ENCODE measurements at regions not wholly inside any gene's neighbourhood (a gene's known extent, or its start where the extent isn't known, plus 50 kb on each side); places are given as distances from the start of the nearest gene placed in this dataset.
"Not testable (repeated sequence)": the region's sequence is repeated elsewhere in the genome, so short reads cannot be mapped to it uniquely, and the experiment has no call there.

DNA sequence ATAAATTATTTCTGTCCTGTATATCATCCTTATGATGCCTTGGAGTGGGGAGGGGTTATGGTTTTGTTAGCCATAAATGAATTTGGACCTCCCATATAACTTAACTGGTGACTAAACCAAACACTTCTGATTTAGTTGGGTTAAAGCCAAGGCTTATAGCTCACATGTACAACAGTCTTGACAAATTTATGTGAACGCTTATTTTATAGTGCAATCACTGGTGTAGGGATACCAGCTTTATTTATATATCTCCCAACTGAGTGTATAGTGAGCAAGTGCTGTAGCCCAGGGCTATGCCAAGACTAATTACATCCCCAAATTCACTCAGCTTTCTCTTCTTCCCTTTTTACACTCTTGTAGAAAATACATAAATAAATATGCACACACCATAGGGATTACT is 956.2 kb downstream of the SORCS3 start:
- Histone ChIP-seq H2AFZ (ENCODE audit: low read length, unreplicated experiment) (no peak overlapping the region), H3K4me1 (ENCODE audit: control insufficient read depth, insufficient read depth, low read length, unreplicated experiment) (no peaks in the 10 kb centered on the region), H3K27me3 (ENCODE audit: insufficient read depth, low read length) (no peaks in the 10 kb centered on the region), H3K36me3 (ENCODE audit: insufficient read depth, low read length) (no peaks in the 10 kb centered on the region), H3K79me2 (ENCODE audit: control insufficient read depth, insufficient read depth, low read length, unreplicated experiment) (no peaks in the 10 kb centered on the region), H3K27ac (ENCODE audit: low read depth, low read length) (no peak overlapping the region), H3K4me3 (ENCODE audit: low read depth, low read length) (no peak overlapping the region)

DNA sequence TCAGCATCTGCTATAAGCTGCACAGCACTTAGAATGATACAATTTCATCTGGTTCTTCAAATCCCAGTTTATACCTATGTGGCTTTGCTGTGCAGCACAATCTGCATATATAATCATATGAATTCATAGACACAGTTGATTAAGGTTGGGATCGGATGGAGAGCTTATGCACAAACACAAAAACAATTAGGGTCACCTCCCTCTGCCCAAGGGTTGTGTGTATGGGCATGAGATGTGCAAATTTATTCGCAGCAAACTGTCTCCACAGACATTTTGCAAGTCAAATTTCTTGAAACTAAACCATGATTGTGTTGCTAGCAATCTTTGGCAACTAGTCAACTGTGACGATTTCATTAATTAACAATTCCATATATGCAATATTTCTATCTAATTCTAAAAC is 955.7 kb downstream of the SORCS3 start:
- no peak overlapping the region for H2AFZ ChIP-seq (ENCODE audit: low read length, unreplicated experiment)
- no peak overlapping the region for H3K27ac ChIP-seq (ENCODE audit: low read depth, low read length)
- H3K79me2 ChIP-seq (ENCODE audit: control insufficient read depth, insufficient read depth, low read length, unreplicated experiment) = no peaks in the 10 kb centered on the region
- no peak overlapping the region for H3K4me3 ChIP-seq (ENCODE audit: low read depth, low read length)
- no peaks in the 10 kb centered on the region for H3K27me3 ChIP-seq (ENCODE audit: insufficient read depth, low read length)
- no peaks in the 10 kb centered on the region for H3K36me3 ChIP-seq (ENCODE audit: insufficient read depth, low read length)
- H3K4me1 ChIP-seq (ENCODE audit: control insufficient read depth, insufficient read depth, low read length, unreplicated experiment) = no peaks in the 10 kb centered on the region

DNA sequence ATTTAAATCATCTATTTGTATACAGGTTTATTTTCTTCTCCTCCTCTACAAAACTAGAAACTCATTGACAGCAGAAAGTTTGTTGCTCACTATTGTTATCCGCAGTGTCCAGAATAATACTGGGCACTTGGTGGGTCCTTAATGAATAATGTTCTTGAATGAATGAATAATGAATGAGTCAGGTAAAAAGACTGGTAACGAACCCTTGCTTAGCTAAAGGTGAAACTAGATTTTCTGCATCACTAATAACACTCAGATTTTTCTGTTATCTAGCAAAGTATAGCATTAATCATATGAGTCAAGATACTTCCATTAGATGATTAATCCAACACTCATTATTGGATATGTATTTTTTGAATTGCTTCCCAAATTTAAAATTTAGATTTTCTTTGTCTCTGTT is 953.2 kb downstream of the SORCS3 start:
- Histone ChIP-seq H3K27ac (ENCODE audit: low read depth, low read length) (no peak overlapping the region), H3K4me3 (ENCODE audit: low read depth, low read length) (no peak overlapping the region)

DNA sequence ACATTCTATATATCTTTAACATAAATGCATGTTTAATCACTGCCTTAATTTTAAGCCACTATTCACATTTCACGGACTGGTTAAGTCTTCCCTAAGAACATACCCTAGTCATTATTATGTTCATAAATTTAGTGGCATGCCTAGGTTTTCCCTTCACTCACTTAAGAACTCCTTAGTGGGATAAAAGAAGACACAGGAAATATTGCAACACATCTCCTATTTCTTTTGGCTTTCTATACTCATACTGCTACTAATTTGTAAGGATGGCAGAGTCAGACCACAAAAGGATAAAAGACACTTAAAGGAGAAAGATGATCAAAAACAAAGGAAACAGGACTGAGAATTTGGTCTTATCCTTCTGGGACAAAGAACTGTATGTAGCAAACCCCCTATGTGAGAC is 951.4 kb downstream of the SORCS3 start:
- H3K27ac ChIP-seq (ENCODE audit: low read depth, low read length) = no peak overlapping the region
- H3K79me2 ChIP-seq (ENCODE audit: control insufficient read depth, insufficient read depth, low read length, unreplicated experiment) = no peaks in the 10 kb centered on the region
- no peak overlapping the region for H2AFZ ChIP-seq (ENCODE audit: low read length, unreplicated experiment)
- no peaks in the 10 kb centered on the region for H3K36me3 ChIP-seq (ENCODE audit: insufficient read depth, low read length)
- no peaks in the 10 kb centered on the region for H3K4me1 ChIP-seq (ENCODE audit: control insufficient read depth, insufficient read depth, low read length, unreplicated experiment)
- H3K27me3 ChIP-seq (ENCODE audit: insufficient read depth, low read length) = no peaks in the 10 kb centered on the region
- no peak overlapping the region for H3K4me3 ChIP-seq (ENCODE audit: low read depth, low read length)

More for the DNA sequence above, 953.2 kb downstream of the SORCS3 start:
- Histone ChIP-seq H2AFZ (ENCODE audit: low read length, unreplicated experiment) (no peak overlapping the region), H3K79me2 (ENCODE audit: control insufficient read depth, insufficient read depth, low read length, unreplicated experiment) (no peaks in the 10 kb centered on the region), H3K4me1 (ENCODE audit: control insufficient read depth, insufficient read depth, low read length, unreplicated experiment) (no peaks in the 10 kb centered on the region), H3K27me3 (ENCODE audit: insufficient read depth, low read length) (no peaks in the 10 kb centered on the region), H3K36me3 (ENCODE audit: insufficient read depth, low read length) (no peaks in the 10 kb centered on the region)

DNA sequence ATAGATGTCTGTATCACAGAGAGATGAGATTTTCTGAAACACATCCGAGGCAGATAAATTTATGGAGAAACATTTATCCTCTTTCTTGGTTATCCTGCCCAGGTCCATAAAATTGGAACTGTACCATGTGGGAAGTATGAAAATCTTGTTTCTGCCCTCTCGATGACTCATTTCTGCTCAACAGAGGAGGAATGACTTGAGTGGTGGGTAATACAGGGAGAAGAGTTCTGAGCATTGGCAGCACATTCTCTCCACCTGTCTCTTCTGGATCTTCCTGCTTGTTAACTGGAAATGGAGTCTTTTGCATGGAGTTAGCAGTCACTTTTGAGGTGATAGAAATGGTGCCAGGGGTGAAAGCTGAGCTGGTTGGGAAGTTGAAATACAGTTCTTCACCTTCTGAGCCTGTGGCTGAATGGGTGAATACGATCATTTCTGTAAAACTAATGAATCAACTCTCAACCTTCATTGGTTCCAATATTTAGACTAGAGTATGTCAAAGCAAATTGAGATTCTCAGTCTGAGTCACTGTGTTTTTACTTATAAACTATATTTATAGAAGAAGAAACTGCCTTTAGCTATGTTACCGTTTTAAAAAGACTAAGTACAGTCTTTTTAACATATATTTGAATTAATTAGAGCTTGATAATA is 945.5 kb downstream of the SORCS3 start:
- no peaks in the 10 kb centered on the region for H3K36me3 ChIP-seq (ENCODE audit: insufficient read depth, low read length)
- no peak overlapping the region for H3K4me3 ChIP-seq (ENCODE audit: low read depth, low read length)
- H3K4me1 ChIP-seq (ENCODE audit: control insufficient read depth, insufficient read depth, low read length, unreplicated experiment) = no peaks in the 10 kb centered on the region
- no peaks in the 10 kb centered on the region for H3K27me3 ChIP-seq (ENCODE audit: insufficient read depth, low read length)
- no peaks in the 10 kb centered on the region for H3K79me2 ChIP-seq (ENCODE audit: control insufficient read depth, insufficient read depth, low read length, unreplicated experiment)
- H2AFZ ChIP-seq (ENCODE audit: low read length, unreplicated experiment) = no peak overlapping the region
- no peak overlapping the region for H3K27ac ChIP-seq (ENCODE audit: low read depth, low read length)

DNA sequence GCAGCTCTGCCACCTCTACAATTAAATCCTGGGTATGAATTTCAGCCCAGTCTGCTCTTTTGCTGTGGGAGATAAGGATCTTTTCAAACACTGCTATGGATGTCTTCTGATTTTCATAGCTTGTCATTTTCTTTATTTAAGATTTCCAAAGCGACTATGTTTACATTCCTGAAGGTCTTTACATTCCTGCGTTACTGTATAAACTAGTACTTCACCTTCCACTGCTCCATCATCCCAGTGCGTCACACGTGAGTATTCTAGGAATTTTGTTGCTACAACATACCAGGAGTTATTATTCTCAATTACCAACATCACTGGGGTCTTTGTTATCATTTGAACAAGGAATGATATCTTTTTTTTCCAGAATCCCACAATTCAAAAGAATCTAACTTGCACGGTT is 944.7 kb downstream of the SORCS3 start:
- H3K36me3 ChIP-seq (ENCODE audit: insufficient read depth, low read length) = no peaks in the 10 kb centered on the region
- H3K27ac ChIP-seq (ENCODE audit: low read depth, low read length) = no peak overlapping the region
- no peak overlapping the region for H3K4me3 ChIP-seq (ENCODE audit: low read depth, low read length)
- H3K27me3 ChIP-seq (ENCODE audit: insufficient read depth, low read length) = no peaks in the 10 kb centered on the region
- no peaks in the 10 kb centered on the region for H3K79me2 ChIP-seq (ENCODE audit: control insufficient read depth, insufficient read depth, low read length, unreplicated experiment)
- H3K4me1 ChIP-seq (ENCODE audit: control insufficient read depth, insufficient read depth, low read length, unreplicated experiment) = no peaks in the 10 kb centered on the region
- no peak overlapping the region for H2AFZ ChIP-seq (ENCODE audit: low read length, unreplicated experiment)

DNA sequence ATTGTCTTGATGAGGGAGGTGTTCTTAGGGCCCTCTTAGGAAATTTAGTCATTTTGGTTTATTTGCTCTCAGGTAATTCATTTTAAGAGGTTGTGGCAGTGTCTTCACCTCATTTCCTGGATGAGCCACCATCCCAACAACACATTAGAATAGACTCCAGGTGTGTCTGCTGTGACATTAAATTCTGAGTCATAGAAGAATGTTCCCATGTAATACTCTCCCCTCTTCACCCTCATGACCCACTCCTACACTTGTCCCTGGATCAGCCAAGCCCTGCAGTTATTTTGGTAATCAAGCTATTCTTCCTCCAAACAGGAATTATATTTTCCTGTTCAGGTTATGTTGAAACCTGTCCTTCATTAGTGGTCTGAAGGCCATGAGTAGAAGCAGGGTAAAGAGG is 944.1 kb downstream of the SORCS3 start:
- no peak overlapping the region for H2AFZ ChIP-seq (ENCODE audit: low read length, unreplicated experiment)
- H3K36me3 ChIP-seq (ENCODE audit: insufficient read depth, low read length) = no peaks in the 10 kb centered on the region
- no peak overlapping the region for H3K27ac ChIP-seq (ENCODE audit: low read depth, low read length)
- no peaks in the 10 kb centered on the region for H3K27me3 ChIP-seq (ENCODE audit: insufficient read depth, low read length)
- H3K4me3 ChIP-seq (ENCODE audit: low read depth, low read length) = no peak overlapping the region
- no peaks in the 10 kb centered on the region for H3K4me1 ChIP-seq (ENCODE audit: control insufficient read depth, insufficient read depth, low read length, unreplicated experiment)
- no peaks in the 10 kb centered on the region for H3K79me2 ChIP-seq (ENCODE audit: control insufficient read depth, insufficient read depth, low read length, unreplicated experiment)

DNA sequence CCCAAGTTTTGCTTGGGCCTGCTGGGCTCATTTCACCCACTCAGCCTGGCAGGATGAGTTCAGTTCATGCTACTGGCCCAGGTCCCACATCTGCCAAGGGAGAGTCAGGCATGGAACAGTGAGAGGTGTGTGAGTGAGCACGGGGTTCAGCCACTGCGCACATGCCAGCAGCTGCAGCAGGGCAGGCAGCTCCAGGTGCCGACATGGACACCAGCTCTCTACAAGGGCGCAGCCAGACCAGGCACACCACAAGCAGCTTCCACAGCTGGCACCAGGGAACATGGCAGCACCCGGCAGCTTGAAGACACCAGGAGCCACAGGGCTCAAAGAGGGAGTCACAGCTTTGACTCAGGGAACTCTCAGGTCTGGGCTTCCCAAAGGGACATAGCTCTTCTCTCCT is 938.0 kb downstream of the SORCS3 start:
- Histone ChIP-seq H3K27ac (ENCODE audit: low read depth, low read length) (no peak overlapping the region), H3K4me3 (ENCODE audit: low read depth, low read length) (no peak overlapping the region), H3K27me3 (ENCODE audit: insufficient read depth, low read length) (no peaks in the 10 kb centered on the region), H2AFZ (ENCODE audit: low read length, unreplicated experiment) (no peak overlapping the region), H3K79me2 (ENCODE audit: control insufficient read depth, insufficient read depth, low read length, unreplicated experiment) (no peaks in the 10 kb centered on the region), H3K36me3 (ENCODE audit: insufficient read depth, low read length) (no peaks in the 10 kb centered on the region), H3K4me1 (ENCODE audit: control insufficient read depth, insufficient read depth, low read length, unreplicated experiment) (no peaks in the 10 kb centered on the region)

DNA sequence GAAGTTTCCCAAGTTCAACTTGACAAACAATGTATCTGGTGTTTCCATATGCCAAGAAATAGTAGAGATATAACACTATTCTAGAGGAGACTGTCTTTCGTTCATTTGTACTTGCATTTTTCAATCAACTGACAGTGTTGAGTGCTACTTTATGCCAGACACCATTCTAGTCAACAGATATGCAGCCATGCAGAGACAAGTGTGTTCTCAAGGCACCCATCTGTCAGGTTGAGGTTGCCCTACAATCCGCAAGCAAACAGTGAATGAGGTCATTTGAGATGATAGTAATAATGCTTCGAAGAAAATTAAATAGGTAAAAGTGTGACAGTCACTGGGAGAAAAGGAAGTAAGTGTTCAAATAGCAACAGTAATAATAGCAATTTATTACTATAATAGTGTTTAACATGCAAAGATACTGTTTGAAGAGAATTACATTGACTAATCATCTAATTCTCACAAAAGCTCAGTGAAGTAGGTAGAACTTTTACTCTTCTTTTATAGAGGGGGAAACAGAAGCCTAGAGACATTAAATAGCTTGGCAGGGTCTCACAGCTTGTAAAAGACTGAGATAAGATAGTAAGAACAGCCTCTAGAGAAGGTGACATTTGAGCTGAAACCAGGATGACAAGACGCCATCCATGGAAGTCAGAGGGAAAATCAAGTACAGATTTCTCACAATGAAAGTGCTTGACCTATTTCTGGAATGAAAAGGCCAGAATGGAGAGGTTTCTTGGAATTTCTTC is 936.9 kb downstream of the SORCS3 start:
- Histone ChIP-seq H3K79me2 (ENCODE audit: control insufficient read depth, insufficient read depth, low read length, unreplicated experiment) (no peaks in the 10 kb centered on the region), H3K27ac (ENCODE audit: low read depth, low read length) (no peak overlapping the region), H3K4me1 (ENCODE audit: control insufficient read depth, insufficient read depth, low read length, unreplicated experiment) (no peaks in the 10 kb centered on the region), H3K27me3 (ENCODE audit: insufficient read depth, low read length) (no peaks in the 10 kb centered on the region), H3K4me3 (ENCODE audit: low read depth, low read length) (no peak overlapping the region), H3K36me3 (ENCODE audit: insufficient read depth, low read length) (no peaks in the 10 kb centered on the region), H2AFZ (ENCODE audit: low read length, unreplicated experiment) (no peak overlapping the region)

DNA sequence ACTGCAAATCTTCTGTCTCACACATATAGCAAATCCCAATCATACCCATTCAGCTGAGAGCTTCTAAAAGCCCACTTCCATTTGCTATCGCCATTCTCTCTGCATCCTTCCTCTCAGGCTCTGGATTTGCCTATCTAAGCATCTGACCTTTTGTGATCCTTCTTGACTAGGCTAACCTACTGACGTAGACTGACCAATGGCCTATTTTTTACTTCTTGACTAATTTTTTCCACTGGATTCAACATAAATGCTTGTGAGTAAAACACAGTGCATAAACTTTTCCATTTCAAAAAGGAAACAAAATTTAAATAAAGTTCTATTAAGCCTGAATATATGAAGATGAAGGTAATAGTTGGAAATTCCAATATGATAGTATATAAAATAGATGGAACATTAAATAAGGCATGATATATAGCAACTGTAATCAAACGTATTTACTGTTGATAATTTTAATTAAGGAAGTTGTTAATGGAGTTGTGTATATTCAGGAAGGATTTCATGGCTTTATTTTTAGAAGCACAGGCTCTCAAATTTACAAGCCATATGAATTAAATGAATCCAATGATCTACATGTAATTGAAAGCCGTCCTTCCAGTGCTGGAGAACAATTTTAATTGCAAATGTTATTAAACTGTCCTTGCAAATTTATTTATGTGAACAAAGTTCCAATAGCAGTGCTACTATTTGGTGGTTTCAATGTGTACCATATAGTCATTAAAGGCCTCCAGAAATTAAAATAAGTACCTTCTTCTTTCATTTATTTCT is 918.4 kb downstream of the SORCS3 start:
- Histone ChIP-seq H3K79me2 (ENCODE audit: control insufficient read depth, insufficient read depth, low read length, unreplicated experiment) (no peaks in the 10 kb centered on the region), H3K27me3 (ENCODE audit: insufficient read depth, low read length) (no peaks in the 10 kb centered on the region), H2AFZ (ENCODE audit: low read length, unreplicated experiment) (no peak overlapping the region), H3K4me3 (ENCODE audit: low read depth, low read length) (no peak overlapping the region), H3K36me3 (ENCODE audit: insufficient read depth, low read length) (no peaks in the 10 kb centered on the region), H3K4me1 (ENCODE audit: control insufficient read depth, insufficient read depth, low read length, unreplicated experiment) (no peaks in the 10 kb centered on the region), H3K27ac (ENCODE audit: low read depth, low read length) (no peak overlapping the region)

DNA sequence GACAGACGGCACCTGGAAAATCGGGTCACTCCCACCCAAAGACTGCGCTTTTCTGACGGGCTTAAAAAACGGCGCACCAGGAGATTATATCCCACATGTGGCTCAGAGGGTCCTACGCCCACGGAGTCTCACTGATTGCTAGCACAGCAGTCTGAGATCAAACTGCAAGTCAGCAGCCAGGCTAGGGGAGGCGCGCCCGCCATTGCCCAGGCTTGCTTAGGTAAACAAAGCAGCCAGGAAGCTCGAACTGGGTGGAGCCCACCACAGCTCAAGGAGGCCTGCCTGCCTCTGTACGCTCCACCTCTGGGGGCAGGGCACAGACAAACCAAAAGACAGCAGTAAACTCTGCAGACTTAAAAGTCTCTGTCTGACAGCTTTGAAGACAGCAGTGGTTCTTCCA is 909.4 kb downstream of the SORCS3 start:
- not testable (repeated sequence) for H3K79me2 ChIP-seq (ENCODE audit: control insufficient read depth, insufficient read depth, low read length, unreplicated experiment); H3K4me1 ChIP-seq (ENCODE audit: control insufficient read depth, insufficient read depth, low read length, unreplicated experiment); H3K27ac ChIP-seq (ENCODE audit: low read depth, low read length); H3K4me3 ChIP-seq (ENCODE audit: low read depth, low read length); H3K27me3 ChIP-seq (ENCODE audit: insufficient read depth, low read length); H2AFZ ChIP-seq (ENCODE audit: low read length, unreplicated experiment); H3K36me3 ChIP-seq (ENCODE audit: insufficient read depth, low read length)

Measured in ACC112 (cell line).